Vagina (tissue), 2 donors: ENCODE measurements at regions not wholly inside any gene's neighbourhood (a gene's known extent, or its start where the extent isn't known, plus 50 kb on each side); places are given as distances from the start of the nearest gene placed in this dataset.

Experiments
- DNase-seq, 2 donors: peaks; one replicate each; pipeline ENCODE4 v3.0.0-alpha.2; 2017; ENCODE audit errors: extremely low spot score in 2 of 2
- H3K27ac ChIP-seq: fragments of 200-600 bp; sonication (generic); one replicate; pipeline ENCODE4 v1.5.1; 2019
- H3K27me3 ChIP-seq: fragments of 200-600 bp; sonication (generic); one replicate; pipeline ENCODE4 v1.5.1; 2019
- H3K36me3 ChIP-seq, 2 donors: fragments of 200-600 bp; sonication (generic); one replicate each; pipeline ENCODE4 v1.5.1; 2017 to 2019
- H3K4me1 ChIP-seq: fragments of 200-600 bp; sonication (generic); one replicate; pipeline ENCODE4 v1.5.1; 2019
- H3K4me3 ChIP-seq, 2 donors: fragments of 200-600 bp; sonication (generic); 1 replicate in 1 of 2; 2 replicates in 1 of 2; pipeline ENCODE4 v1.5.1; 2016 to 2019
- H3K9me3 ChIP-seq: fragments of 200-600 bp; sonication (generic); one replicate; pipeline ENCODE4 v1.5.1; 2019
- POLR2A ChIP-seq, 2 donors: fragments of 450-650 bp; IDR thresholded peaks; one replicate each; pipeline ENCODE4 v1.6.1; 2017; ENCODE audit warnings: antibody characterized with exemption in 2 of 2, mild to moderate bottlenecking in 2 of 2, moderate library complexity in 2 of 2
- POLR2AphosphoS5 ChIP-seq, 2 donors: sonication (generic); formaldehyde crosslinking; IDR thresholded peaks; one replicate each; pipeline ENCODE4 v1.9.0; 2017; ENCODE audit warnings: antibody characterized with exemption in 2 of 2, mild to moderate bottlenecking in 2 of 2, low read depth in 1 of 2; ENCODE audit not compliant: insufficient read depth in 1 of 2
- intact Hi-C: fragments of 100-400 bp; cut with DNase I; formaldehyde crosslinking; loops from one replicate; pipeline ENCODE4 v1.15.1; 2023
- TF ChIP-seq, protein P1 (sequence below), 3 experiments: fragments of 450-650 bp in 2 of 3; fragments of 200-600 bp in 1 of 3; sonication (generic) in 1 of 3; IDR thresholded peaks; one replicate each; pipeline ENCODE4 v1.5.1; 2017 to 2019; ENCODE audit warnings: antibody characterized with exemption in 3 of 3, mild to moderate bottlenecking in 2 of 3, moderate library complexity in 2 of 3

DNA sequence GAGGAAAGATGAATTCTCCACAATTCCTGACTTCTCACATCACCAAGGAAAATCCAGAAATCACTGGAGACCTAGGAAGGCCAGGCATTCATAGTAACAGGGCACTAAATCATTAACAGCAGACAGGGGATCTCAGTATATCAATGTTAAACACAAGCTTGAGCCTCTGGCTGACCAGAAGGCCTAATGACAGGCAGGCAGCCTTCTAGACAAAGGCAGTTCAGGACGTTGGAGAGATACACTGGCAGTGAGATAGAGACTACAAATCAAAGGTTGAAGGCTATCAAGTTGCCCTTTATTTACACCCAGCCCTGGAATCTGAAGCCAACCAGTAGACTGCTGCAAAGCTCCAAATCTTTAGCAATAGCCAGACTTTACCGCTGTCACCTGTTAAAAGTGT is 422.8 kb upstream of the CCL2 start:
- no peak overlapping the region for H3K4me3 ChIP-seq
- no peaks in the 10 kb centered on the region for H3K36me3 ChIP-seq
- DNase-seq: no peak
- intact Hi-C loops: no loop called here
- TF ChIP-seq, protein P1, sequence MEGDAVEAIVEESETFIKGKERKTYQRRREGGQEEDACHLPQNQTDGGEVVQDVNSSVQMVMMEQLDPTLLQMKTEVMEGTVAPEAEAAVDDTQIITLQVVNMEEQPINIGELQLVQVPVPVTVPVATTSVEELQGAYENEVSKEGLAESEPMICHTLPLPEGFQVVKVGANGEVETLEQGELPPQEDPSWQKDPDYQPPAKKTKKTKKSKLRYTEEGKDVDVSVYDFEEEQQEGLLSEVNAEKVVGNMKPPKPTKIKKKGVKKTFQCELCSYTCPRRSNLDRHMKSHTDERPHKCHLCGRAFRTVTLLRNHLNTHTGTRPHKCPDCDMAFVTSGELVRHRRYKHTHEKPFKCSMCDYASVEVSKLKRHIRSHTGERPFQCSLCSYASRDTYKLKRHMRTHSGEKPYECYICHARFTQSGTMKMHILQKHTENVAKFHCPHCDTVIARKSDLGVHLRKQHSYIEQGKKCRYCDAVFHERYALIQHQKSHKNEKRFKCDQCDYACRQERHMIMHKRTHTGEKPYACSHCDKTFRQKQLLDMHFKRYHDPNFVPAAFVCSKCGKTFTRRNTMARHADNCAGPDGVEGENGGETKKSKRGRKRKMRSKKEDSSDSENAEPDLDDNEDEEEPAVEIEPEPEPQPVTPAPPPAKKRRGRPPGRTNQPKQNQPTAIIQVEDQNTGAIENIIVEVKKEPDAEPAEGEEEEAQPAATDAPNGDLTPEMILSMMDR (IDR thresholded peaks at IDR 0.05): no peak
- TF ChIP-seq POLR2A (IDR thresholded peaks at IDR 0.05) (no peak), POLR2AphosphoS5 (IDR thresholded peaks at IDR 0.05; ENCODE audit: insufficient read depth in 1 of 2, low read depth in 1 of 2) (no peak)
- H3K9me3 ChIP-seq: no peaks in the 10 kb centered on the region
- H3K27me3 ChIP-seq: no peaks in the 10 kb centered on the region
- no peaks in the 10 kb centered on the region for H3K4me1 ChIP-seq
- no peak overlapping the region for H3K27ac ChIP-seq

DNA sequence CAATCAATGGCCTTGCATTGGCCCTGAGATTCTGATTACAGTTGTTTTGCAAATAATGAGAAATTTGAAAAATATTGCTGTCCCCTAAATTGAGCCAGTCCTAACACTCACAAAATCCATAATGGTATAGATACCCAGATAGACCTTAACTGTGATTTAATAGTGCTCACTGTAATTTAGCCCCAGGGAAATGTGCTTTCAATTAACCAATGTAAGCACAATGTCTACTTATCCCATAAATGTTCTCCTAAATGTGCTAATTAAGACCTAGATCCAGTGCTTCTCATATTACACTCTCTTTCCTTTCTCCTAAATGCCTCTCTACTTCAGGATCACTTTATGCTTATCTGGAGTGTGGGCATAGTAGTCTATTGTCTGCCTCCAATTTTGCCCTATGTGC is 417.8 kb upstream of the CCL2 start:
- intact Hi-C loops: no loop called here
- Histone ChIP-seq H3K27me3 (no peaks in the 10 kb centered on the region), H3K27ac (no peak overlapping the region), H3K4me3 (no peak overlapping the region), H3K9me3 (no peaks in the 10 kb centered on the region), H3K4me1 (no peaks in the 10 kb centered on the region), H3K36me3 (no peaks in the 10 kb centered on the region)
- no peak for TF ChIP-seq POLR2A (IDR thresholded peaks at IDR 0.05)
- TF ChIP-seq, protein P1 (IDR thresholded peaks at IDR 0.05): no peak
- no peak for TF ChIP-seq POLR2AphosphoS5 (IDR thresholded peaks at IDR 0.05; ENCODE audit: insufficient read depth in 1 of 2, low read depth in 1 of 2)
- no peak for DNase-seq

DNA sequence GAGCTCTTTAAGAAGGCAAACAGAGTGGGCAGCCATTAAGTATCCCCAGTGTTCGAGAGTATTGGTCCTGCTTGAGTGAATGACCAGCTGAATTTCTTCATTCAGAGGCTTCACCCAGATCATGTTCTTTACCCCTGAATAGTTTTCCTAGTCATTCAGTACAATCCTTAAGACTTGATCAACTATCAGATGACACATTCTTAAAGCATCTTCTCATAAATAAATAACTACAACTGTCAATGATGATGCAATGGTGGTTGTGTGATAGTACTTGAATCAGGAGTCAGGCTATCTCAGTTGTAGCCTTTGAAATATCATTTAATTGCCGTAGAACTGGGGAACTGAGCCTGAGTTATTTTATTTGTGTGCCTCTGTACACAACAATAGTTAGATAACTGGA is 416.8 kb upstream of the CCL2 start:
- TF ChIP-seq, protein P1 (IDR thresholded peaks at IDR 0.05): no peak
- TF ChIP-seq POLR2AphosphoS5 (IDR thresholded peaks at IDR 0.05; ENCODE audit: insufficient read depth in 1 of 2, low read depth in 1 of 2) (no peak), POLR2A (IDR thresholded peaks at IDR 0.05) (no peak)
- Histone ChIP-seq H3K4me1 (no peaks in the 10 kb centered on the region), H3K27me3 (no peaks in the 10 kb centered on the region), H3K4me3 (no peak overlapping the region), H3K27ac (no peak overlapping the region), H3K36me3 (no peaks in the 10 kb centered on the region), H3K9me3 (no peaks in the 10 kb centered on the region)
- DNase-seq: no peak
- intact Hi-C loops: no loop called here

DNA sequence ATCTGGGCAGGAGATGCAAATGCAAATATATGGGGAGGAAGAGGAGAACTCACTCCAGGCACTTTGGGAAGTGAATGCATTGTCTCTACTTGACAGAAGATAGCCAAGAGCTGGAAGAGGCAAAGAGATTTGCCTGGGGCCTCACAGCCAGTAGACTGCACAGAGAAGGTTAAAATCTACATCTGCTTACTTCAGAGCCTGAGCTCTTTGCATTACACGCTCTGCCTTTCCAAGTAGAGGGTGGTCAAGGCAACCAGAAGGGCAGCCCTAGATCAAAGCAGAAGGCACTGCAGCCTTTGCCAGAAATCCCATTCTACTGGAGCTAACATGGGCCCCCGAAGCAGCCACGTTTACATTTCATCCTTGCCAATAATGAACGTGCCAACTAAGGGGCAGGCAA is 407.2 kb upstream of the CCL2 start:
- no peak for DNase-seq
- Histone ChIP-seq H3K4me1 (no peaks in the 10 kb centered on the region), H3K4me3 (no peak overlapping the region), H3K36me3 (no peaks in the 10 kb centered on the region), H3K27me3 (no peaks in the 10 kb centered on the region), H3K27ac (no peak overlapping the region), H3K9me3 (no peaks in the 10 kb centered on the region)
- intact Hi-C loops: no loop called here
- no peak for TF ChIP-seq POLR2A (IDR thresholded peaks at IDR 0.05)
- TF ChIP-seq, protein P1 (IDR thresholded peaks at IDR 0.05): no peak
- no peak for TF ChIP-seq POLR2AphosphoS5 (IDR thresholded peaks at IDR 0.05; ENCODE audit: insufficient read depth in 1 of 2, low read depth in 1 of 2)

DNA sequence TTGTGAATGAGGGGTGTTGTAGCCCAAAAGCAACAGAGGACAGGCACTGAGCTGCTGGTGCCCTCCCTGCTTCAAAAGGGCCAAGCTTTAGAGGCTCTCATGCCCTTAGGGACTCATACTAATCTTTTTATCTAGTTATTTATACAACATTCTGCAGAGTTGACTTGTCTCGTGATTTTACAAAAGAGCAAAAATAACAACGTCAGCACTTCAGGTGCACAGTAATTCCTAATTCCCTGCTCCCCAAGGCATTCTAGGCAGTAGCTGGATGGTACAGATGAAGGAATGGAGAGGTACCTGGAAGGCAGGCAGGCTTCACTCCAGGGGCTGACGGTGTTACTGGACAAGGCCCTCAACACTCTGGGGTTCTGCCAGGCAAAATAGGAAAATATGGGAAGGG is 406.7 kb upstream of the CCL2 start:
- DNase-seq: no peak
- Histone ChIP-seq H3K9me3 (no peaks in the 10 kb centered on the region), H3K4me3 (no peak overlapping the region), H3K36me3 (no peaks in the 10 kb centered on the region), H3K27ac (no peak overlapping the region), H3K4me1 (no peaks in the 10 kb centered on the region), H3K27me3 (no peaks in the 10 kb centered on the region)
- intact Hi-C loops: no loop called here
- TF ChIP-seq POLR2A (IDR thresholded peaks at IDR 0.05) (no peak), POLR2AphosphoS5 (IDR thresholded peaks at IDR 0.05; ENCODE audit: insufficient read depth in 1 of 2, low read depth in 1 of 2) (no peak)
- TF ChIP-seq, protein P1 (IDR thresholded peaks at IDR 0.05): no peak
